ENCODE measurements at regions not wholly inside any gene's neighbourhood (a gene's known extent, or its start where the extent isn't known, plus 50 kb on each side); places are given as distances from the start of the nearest gene placed in this dataset.

DNA sequence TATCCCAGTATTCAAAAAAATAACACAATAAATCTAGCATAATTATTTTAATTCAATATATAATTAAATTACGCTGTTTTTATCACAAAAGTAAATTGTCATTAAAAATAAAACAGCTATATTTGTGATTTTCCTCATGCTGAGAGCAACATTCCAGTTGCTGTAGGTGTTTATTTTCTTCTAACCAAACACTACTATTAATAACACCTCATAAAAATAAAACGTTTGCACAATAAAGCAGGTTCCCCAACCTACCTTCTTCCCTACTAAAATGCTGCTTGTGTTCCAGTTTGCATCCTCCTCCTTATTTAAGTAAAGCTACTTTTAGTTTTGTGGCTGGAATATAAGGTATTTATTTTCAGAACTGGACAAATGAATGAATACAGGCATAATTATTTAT lies 108.2 kb upstream of the LGSN start:
- no peak overlapping the region for H3K27ac Mint-ChIP-seq
- ATAC-seq (no peak), DNase-seq (ENCODE audit: low spot score in 2 of 2) (no peak)
- H3K36me3 Mint-ChIP-seq = no peaks in the 10 kb centered on the region
- no peaks in the 10 kb centered on the region for H3K9me3 Mint-ChIP-seq
- no peak overlapping the region for H3K4me3 Mint-ChIP-seq
- no peaks in the 10 kb centered on the region for H3K4me1 Mint-ChIP-seq

DNA sequence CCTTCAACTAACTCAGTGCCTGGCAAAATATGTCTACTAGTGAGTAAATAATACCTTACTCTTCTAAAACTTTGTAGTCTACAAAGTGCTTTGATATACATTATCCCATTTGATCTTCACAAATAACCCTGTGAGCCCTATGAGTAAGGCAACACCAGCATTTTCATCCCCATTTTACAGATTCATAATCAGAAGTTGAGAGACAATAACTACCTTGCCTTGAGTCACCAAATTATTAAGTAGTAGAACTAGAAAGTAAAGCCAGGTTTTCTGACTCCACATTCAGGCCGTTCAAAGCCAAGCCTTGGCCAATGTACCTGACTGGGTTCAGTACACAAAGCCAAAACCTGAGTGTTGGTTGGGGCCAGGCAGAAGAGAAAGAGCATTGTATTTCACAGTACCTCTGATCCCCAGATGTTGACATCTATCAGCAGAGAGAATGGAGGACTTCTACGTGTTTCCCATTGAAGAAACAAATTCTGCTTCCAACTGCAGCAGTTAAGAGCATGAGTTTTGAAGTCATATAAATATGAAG lies 111.3 kb upstream of the LGSN start:
- Mint-ChIP-seq H3K4me3 (no peak overlapping the region), H3K4me1 (no peaks in the 10 kb centered on the region), H3K9me3 (no peaks in the 10 kb centered on the region), H3K36me3 (no peaks in the 10 kb centered on the region), H3K27ac (no peak overlapping the region)
- ATAC-seq (no peak), DNase-seq (ENCODE audit: low spot score in 2 of 2) (no peak)

DNA sequence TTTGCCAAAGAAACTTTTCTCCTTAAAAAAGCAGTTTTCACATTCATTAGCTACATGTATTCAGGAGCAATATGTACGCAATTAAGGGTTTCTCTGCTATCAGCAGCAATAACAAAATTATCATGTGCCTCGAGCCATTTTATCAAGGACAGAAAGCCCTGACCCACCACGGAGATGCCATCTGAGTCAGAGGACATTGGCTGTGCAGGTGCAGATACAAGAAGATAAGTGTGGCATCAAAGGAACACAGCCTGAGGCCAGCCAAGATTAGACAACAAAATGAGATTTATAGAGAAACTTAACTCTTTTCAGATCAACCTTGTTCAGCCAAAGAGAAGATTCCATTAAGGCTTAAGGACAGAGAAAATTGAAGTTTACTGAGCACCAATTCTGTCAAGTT lies 115.2 kb upstream of the LGSN start:
- ATAC-seq = no peak
- H3K4me3 Mint-ChIP-seq = no peak overlapping the region
- DNase-seq (ENCODE audit: low spot score in 2 of 2) = no peak
- H3K9me3 Mint-ChIP-seq = no peaks in the 10 kb centered on the region
- no peak overlapping the region for H3K27ac Mint-ChIP-seq
- H3K36me3 Mint-ChIP-seq = no peaks in the 10 kb centered on the region
- no peaks in the 10 kb centered on the region for H3K4me1 Mint-ChIP-seq

DNA sequence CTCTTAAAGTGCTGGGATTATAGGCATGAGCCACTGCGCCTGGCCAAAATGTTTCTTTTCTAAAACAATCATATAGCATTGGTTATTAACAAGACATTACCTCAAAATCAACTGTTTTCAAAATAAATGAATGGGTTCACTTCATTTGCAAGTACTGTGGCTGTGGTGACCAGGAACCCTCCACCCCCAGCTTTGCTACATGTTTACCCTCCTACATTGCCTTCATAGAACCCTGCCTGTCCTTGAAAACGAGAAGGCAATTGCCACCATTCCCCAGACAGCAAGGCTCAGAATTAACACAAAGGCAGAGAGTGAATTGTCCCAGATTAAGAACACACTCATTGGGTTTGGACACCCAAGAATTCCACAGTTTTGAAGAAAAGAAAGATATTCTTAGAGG lies 116.6 kb upstream of the LGSN start:
- no peaks in the 10 kb centered on the region for H3K9me3 Mint-ChIP-seq
- no peaks in the 10 kb centered on the region for H3K4me1 Mint-ChIP-seq
- no peak overlapping the region for H3K27ac Mint-ChIP-seq

DNA sequence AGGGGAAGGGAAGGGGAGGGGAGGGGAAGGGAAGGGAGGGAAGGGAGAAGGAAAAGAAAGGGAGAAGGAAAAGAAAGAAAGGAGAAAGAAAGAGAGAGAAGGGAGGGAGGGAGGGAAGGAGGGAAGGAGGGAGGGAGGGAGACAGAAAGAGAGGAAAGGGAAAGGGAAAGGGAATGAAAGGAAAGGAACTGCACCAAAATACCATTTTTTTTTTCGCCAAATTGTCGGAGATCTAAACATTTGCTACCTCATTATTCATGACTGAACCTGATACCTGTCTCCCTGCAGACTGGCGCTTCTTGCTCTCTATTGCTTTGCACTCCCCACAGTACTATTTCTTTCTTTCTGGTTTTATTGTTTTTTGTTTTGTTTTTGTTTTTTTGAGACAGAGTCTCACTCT lies 117.3 kb upstream of the LGSN start:
- Mint-ChIP-seq H3K27ac (no peak overlapping the region), H3K9me3 (no peaks in the 10 kb centered on the region), H3K4me1 (no peaks in the 10 kb centered on the region), H3K36me3 (no peaks in the 10 kb centered on the region), H3K4me3 (no peak overlapping the region)
- no peak for DNase-seq (ENCODE audit: low spot score in 2 of 2)
- no peak for ATAC-seq

More for the DNA sequence above, 116.6 kb upstream of the LGSN start:
- Mint-ChIP-seq H3K4me3 (no peak overlapping the region), H3K36me3 (no peaks in the 10 kb centered on the region)
- no peak for ATAC-seq
- no peak for DNase-seq (ENCODE audit: low spot score in 2 of 2)

DNA sequence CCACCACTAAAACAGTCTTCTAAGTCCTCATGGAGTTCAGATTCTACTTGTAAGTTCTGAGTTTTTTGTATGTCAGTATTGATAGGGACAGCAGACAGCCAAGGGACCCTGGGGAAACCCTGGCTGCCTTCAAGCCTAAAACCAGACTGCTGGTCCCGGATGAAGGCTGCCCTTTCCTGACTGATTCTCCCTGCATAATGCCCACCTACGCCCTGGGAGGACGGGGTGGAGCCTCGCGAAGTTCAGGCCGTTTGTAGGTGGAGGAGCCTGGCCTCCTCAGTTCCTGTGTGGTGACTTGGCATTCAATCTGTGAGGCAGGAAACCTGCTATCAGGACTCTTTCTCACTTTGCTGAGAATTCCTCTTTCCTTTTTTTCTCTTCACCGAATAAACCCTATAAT lies 120.3 kb upstream of the LGSN start:
- no peaks in the 10 kb centered on the region for H3K4me1 Mint-ChIP-seq
- DNase-seq (ENCODE audit: low spot score in 2 of 2) (no peak), ATAC-seq (no peak)
- H3K27ac Mint-ChIP-seq = no peak overlapping the region
- H3K36me3 Mint-ChIP-seq = no peaks in the 10 kb centered on the region
- no peaks in the 10 kb centered on the region for H3K9me3 Mint-ChIP-seq
- no peak overlapping the region for H3K4me3 Mint-ChIP-seq

DNA sequence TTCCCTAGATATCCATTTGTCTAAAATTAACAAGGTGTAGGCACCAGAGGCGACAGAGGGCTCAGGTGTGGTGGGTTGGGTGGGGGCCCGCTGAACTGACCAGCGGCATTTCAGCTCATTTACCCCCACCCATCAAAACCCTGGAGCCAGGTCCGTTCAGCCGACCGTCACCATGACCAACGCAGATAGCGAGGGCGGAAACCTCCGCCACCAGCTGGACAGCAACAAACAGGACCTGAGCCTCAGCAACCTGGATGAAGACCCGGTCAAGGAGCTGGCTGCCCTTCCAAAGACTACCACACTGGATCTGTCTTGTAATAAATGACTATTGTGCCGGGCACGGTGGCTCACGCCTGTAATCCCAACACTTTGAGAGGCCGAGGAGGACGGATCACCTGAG lies 120.8 kb upstream of the LGSN start:
- no peak for ATAC-seq
- H3K4me3 Mint-ChIP-seq = no peak overlapping the region
- no peak overlapping the region for H3K27ac Mint-ChIP-seq
- no peak for DNase-seq (ENCODE audit: low spot score in 2 of 2)
- no peaks in the 10 kb centered on the region for H3K36me3 Mint-ChIP-seq
- no peaks in the 10 kb centered on the region for H3K4me1 Mint-ChIP-seq
- no peaks in the 10 kb centered on the region for H3K9me3 Mint-ChIP-seq

DNA sequence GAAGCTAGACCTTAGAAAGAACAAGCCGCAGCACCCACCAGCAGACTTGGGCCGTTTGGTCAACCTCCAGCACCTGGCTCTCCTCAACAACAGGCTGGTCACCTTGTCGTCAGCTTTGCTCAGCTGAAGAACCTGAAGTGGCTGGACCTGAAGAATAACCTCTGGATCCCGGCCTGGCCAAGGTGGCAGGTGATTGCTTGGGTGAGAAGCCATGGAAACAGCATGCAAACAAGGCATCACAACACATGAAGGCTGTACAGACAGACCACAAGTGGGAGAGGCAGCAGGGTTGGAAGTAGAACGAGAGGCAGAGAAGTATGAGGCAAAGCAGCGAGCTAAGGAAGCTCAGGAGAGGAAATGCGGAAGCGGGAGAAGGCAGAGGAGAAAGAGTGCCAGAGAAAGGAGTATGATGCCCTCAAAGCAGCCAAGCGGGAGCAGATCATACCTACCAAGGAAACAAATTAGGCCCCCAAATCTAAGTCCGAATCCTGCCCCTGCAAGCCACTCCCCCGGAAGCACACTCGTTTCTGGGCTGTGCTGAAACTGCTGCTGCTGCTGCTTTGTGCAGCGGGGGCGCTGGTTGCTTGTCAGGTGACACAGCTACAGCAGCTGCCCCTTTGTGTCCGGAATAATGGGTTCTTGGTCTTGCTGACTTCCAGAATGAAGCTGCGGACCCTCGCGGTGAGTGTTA lies 121.6 kb upstream of the LGSN start:
- H3K27ac Mint-ChIP-seq = no peak overlapping the region
- DNase-seq (ENCODE audit: low spot score in 2 of 2) = no peak
- H3K9me3 Mint-ChIP-seq = no peaks in the 10 kb centered on the region
- H3K4me3 Mint-ChIP-seq = peak overlapping the region; percentile 53
- no peaks in the 10 kb centered on the region for H3K36me3 Mint-ChIP-seq
- no peaks in the 10 kb centered on the region for H3K4me1 Mint-ChIP-seq
- peak; percentile 71 for ATAC-seq

DNA sequence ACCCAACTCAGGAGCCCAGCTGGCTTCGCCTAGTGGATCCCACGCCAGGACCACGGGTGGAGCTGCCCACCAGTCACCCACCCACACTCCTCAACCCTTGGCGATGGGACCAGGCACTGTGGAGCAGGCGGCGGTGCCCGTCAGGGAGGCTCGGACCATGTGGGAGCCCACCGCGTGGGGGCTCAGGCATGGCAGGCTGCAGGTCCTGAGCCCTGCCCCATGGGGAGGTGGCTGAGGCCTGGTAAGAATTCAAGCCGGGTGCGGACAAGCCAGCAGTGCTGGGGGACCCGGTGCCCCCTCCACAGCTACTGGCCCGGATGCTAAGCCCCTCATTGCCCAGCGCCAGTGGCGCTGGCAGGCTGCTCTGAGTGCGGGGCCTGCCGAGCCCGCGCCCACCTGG lies 123.1 kb upstream of the LGSN start:
- no peak for DNase-seq (ENCODE audit: low spot score in 2 of 2)
- H3K27ac Mint-ChIP-seq = no peak overlapping the region
- no peaks in the 10 kb centered on the region for H3K9me3 Mint-ChIP-seq
- peak; percentile 16 for ATAC-seq
- no peaks in the 10 kb centered on the region for H3K4me1 Mint-ChIP-seq
- H3K4me3 Mint-ChIP-seq = no peak overlapping the region
- no peaks in the 10 kb centered on the region for H3K36me3 Mint-ChIP-seq

DNA sequence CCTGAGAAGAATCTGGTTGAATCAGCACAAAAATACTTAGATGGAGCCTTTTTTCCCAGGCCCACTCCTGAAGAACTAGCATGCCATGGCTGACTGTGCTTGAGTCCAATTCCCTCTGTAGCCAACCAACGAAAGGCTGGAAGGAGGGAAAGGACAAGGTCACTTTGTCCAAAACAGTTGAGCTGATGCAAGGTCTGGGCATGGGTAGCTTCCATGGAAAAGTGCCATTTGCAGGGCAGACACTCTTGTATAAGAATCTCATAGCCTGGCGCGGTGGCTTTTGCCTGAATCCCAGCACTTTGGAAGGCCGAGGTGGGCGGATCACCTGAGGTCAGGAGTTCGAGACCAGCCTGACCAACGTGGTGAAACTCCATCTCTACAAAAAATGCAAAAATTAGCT lies 125.0 kb upstream of the LGSN start:
- no peak for DNase-seq (ENCODE audit: low spot score in 2 of 2)
- Mint-ChIP-seq H3K4me1 (no peaks in the 10 kb centered on the region), H3K9me3 (peaks cover 2% of the 10 kb centered on the region)

DNA sequence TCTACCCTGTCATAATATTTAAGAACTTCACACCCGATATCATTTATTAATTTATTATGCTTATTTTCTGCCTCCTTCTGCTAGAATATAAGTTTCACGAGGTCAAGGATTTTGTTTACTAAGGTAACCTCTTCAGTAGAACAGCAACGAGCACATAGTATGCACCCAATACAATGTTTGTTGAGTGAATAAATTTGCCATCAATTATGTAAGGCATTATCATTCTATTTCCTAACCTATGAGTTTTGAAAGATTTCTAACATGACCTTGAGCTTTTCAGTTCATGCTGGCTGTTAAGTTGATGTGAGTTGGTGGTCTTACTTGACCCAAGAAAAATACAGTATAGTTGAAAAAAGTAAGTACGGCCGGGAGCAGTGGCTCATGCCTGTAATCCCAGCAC lies 125.9 kb upstream of the LOC128125822 start:
- ATAC-seq (no peak), DNase-seq (ENCODE audit: low spot score in 2 of 2) (no peak)
- Mint-ChIP-seq H3K9me3 (peaks cover 2% of the 10 kb centered on the region), H3K4me1 (no peaks in the 10 kb centered on the region), H3K27ac (no peak overlapping the region), H3K36me3 (no peaks in the 10 kb centered on the region), H3K4me3 (no peak overlapping the region)

More for the DNA sequence above, 125.0 kb upstream of the LGSN start:
- Mint-ChIP-seq H3K4me3 (no peak overlapping the region), H3K36me3 (no peaks in the 10 kb centered on the region), H3K27ac (no peak overlapping the region)
- no peak for ATAC-seq

DNA sequence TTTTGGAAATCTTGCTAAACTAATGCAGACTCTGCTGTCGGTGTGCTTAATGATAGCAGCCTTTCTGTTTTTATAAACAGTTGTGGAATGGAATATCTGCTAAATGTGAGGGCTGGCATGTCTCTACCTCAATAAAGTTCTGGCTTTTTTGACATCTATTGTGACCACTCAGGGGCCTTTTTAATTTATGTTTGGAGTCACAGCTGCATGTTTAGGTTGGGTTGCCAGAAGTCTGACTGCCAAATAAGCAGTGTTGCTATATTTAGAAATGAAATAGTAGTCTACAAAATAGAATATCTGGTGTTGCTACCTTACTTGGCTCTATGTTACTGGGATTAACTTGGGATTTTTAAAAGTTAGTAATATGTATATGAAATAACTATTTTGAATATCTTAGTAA lies 125.1 kb upstream of the LOC128125822 start:
- no peak for ATAC-seq
- H3K4me1 Mint-ChIP-seq = no peaks in the 10 kb centered on the region
- no peak for DNase-seq (ENCODE audit: low spot score in 2 of 2)
- H3K36me3 Mint-ChIP-seq = no peaks in the 10 kb centered on the region
- peaks cover 2% of the 10 kb centered on the region for H3K9me3 Mint-ChIP-seq
- no peak overlapping the region for H3K27ac Mint-ChIP-seq
- H3K4me3 Mint-ChIP-seq = no peak overlapping the region

DNA sequence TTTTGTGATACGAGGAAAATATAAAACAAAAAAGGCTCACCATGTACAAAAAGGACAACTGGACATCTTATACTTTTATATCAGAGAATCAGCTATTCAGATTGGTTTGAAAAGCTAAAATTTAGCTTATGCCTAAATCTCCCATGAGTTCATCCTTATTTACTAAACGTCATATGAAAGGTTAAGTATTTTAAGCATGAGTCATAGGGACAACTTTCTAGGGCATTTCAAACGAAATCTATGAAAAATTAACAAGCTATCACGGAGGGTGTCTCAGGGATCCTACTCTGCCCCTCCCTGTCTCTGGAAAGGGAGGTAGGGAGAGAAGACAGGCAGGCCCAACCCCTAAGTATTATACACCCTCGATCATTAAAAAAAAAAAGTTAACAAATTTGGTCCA lies 124.1 kb upstream of the LOC128125822 start:
- H3K27ac Mint-ChIP-seq = no peak overlapping the region
- ATAC-seq (no peak), DNase-seq (ENCODE audit: low spot score in 2 of 2) (no peak)
- no peaks in the 10 kb centered on the region for H3K4me1 Mint-ChIP-seq
- peaks cover 2% of the 10 kb centered on the region for H3K9me3 Mint-ChIP-seq
- H3K4me3 Mint-ChIP-seq = no peak overlapping the region
- no peaks in the 10 kb centered on the region for H3K36me3 Mint-ChIP-seq

DNA sequence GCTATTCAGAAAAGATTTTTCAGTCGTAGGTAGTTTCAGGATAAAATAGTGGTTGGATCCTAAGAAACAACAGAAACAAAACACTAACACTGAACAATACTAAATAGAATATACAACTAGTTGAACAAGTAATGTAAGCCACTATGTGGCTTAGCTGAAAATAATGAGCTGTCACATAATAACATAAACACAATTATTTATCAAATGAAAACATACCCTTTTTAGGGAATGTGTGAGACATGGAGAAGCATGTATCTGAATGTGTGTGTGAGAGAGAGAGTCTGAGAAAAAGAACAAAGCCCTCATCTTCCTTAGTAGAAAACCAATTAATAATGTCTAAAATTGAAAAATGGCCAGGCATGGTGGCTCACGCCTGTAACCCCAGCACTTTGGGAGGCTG lies 122.6 kb upstream of the LOC128125822 start:
- ATAC-seq = no peak
- no peaks in the 10 kb centered on the region for H3K4me1 Mint-ChIP-seq
- peaks cover 2% of the 10 kb centered on the region for H3K9me3 Mint-ChIP-seq
- H3K4me3 Mint-ChIP-seq = no peak overlapping the region
- no peak for DNase-seq (ENCODE audit: low spot score in 2 of 2)
- no peaks in the 10 kb centered on the region for H3K36me3 Mint-ChIP-seq
- H3K27ac Mint-ChIP-seq = no peak overlapping the region

DNA sequence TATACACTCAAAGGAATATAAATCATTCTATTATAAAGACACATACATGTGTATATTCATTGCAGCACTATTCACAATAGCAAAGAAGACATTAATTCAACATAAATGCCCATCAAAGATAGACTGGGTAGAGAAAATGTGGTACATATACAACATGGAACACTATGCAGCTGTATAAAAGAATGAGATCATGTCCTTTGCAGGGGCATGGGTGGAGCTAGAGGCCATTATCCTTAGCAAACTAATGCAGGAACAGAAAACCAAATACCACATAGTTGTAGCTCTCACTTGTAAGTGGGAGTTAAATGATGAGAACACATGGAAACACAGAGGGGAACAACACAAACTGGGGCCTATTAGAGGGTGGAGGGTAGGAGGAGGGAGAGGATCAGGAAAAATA lies 121.0 kb upstream of the LOC128125822 start:
- H3K4me1 Mint-ChIP-seq = no peaks in the 10 kb centered on the region
- no peak for DNase-seq (ENCODE audit: low spot score in 2 of 2)

DNA sequence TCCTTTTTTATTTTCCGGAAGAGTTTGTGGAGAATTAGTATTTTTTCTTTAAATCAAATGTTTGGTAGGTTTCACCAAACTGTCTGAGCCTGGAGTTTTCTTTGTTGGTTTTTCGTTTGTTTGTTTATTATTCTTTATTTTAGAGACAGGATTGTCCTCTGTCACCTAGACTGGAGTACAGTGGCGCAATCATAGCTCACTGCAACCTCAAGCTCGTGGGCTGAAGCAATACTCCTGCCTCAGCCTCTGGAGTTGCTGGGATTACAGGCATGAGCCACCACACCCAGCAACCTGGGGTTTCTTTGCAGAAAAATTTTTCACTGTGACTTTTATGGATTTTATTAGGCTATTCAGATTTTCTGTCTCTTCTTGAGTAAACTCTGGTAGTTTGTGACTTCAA lies 120.2 kb upstream of the LOC128125822 start:
- no peak overlapping the region for H3K4me3 Mint-ChIP-seq
- H3K27ac Mint-ChIP-seq = no peak overlapping the region
- DNase-seq (ENCODE audit: low spot score in 2 of 2) (no peak), ATAC-seq (no peak)
- no peaks in the 10 kb centered on the region for H3K36me3 Mint-ChIP-seq
- H3K4me1 Mint-ChIP-seq = no peaks in the 10 kb centered on the region
- H3K9me3 Mint-ChIP-seq = peaks cover 2% of the 10 kb centered on the region

More for the DNA sequence above, 121.0 kb upstream of the LOC128125822 start:
- no peak overlapping the region for H3K27ac Mint-ChIP-seq
- no peak overlapping the region for H3K4me3 Mint-ChIP-seq
- no peak for ATAC-seq
- H3K9me3 Mint-ChIP-seq = peaks cover 2% of the 10 kb centered on the region
- H3K36me3 Mint-ChIP-seq = no peaks in the 10 kb centered on the region

DNA sequence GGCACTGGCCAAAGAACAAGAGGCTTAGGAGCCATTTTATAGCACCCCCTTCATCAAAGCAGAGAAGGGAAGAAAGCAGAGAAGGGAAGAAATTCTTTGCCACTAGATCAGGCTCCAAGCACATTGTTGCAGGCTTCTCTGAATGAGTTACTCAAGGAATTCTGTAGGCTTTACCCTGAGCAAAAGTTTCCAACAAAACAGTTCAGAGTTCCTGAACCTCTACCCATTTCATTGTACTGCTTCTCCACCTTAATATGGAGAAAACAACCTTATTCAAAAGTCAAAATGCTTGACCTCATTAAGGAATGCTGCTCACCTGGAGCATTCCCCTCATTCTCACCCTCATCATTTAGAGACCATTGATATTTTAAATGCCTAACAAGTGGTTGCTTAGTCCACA lies 115.5 kb upstream of the LOC128125822 start:
- Mint-ChIP-seq H3K27ac (no peak overlapping the region), H3K4me1 (no peaks in the 10 kb centered on the region), H3K4me3 (no peak overlapping the region), H3K36me3 (no peaks in the 10 kb centered on the region), H3K9me3 (no peaks in the 10 kb centered on the region)
- DNase-seq (ENCODE audit: low spot score in 2 of 2) (no peak), ATAC-seq (no peak)
